HEK293T (cell line): ENCODE measurements at regions not wholly inside any gene's neighbourhood (a gene's known extent, or its start where the extent isn't known, plus 50 kb on each side); places are given as distances from the start of the nearest gene placed in this dataset.

ENCODE experiments used
- CTCF ChIA-PET: fragments of 350-600 bp; formaldehyde crosslinking; extraction: SDS; loops from one replicate; lab custom pipeline; 2021; ENCODE audit warnings: antibody characterized with exemption, inconsistent platforms; lab: Yijun Ruan, JAX
- POLR2A ChIA-PET: fragments of 350-600 bp; formaldehyde crosslinking; extraction: SDS; loops from one replicate; lab custom pipeline; 2020; ENCODE audit warnings: antibody characterized with exemption, inconsistent platforms; lab: Yijun Ruan, JAX
- DNase-seq: peaks from one replicate; pipeline ENCODE4 v3.0.0; 2012; ENCODE audit warnings: mixed read lengths; ENCODE audit errors: extremely low spot score
- ARNT ChIP-seq: fragments of 450-650 bp; IDR thresholded peaks from 2 replicates; pipeline ENCODE4 v1.6.1; 2017; ENCODE audit warnings: mild to moderate bottlenecking
- BHLHE40 ChIP-seq: fragments of 450-650 bp; IDR thresholded peaks from 2 replicates; pipeline ENCODE4 v1.6.1; 2016; ENCODE audit warnings: mild to moderate bottlenecking, moderate library complexity, borderline replicate concordance
- CTBP1 ChIP-seq: fragments of 450-650 bp; IDR thresholded peaks from 2 replicates; pipeline ENCODE4 v1.6.1; 2016; ENCODE audit warnings: borderline replicate concordance
- ELF4 ChIP-seq: fragments of 450-650 bp; IDR thresholded peaks from 2 replicates; pipeline ENCODE4 v1.6.1; 2017; ENCODE audit warnings: antibody characterized with exemption
- FOXA1 ChIP-seq: fragments of 450-650 bp; IDR thresholded peaks from 2 replicates; pipeline ENCODE4 v1.6.1; 2016; ENCODE audit warnings: mild to moderate bottlenecking
- FOXK2 ChIP-seq: fragments of 450-650 bp; IDR thresholded peaks from 2 replicates; pipeline ENCODE4 v1.6.1; 2016; ENCODE audit warnings: mild to moderate bottlenecking
- FOXM1 ChIP-seq: fragments of 450-650 bp; IDR thresholded peaks from 2 replicates; pipeline ENCODE4 v1.6.1; 2017; ENCODE audit warnings: mild to moderate bottlenecking, borderline replicate concordance
- HDGF ChIP-seq: fragments of 450-650 bp; IDR thresholded peaks from 2 replicates; pipeline ENCODE4 v1.6.1; 2017; ENCODE audit warnings: antibody characterized with exemption, borderline replicate concordance
- L3MBTL2 ChIP-seq: fragments of 450-650 bp; conservative IDR thresholded peaks from 2 replicates; pipeline ENCODE4 v1.6.1; 2016; ENCODE audit warnings: mild to moderate bottlenecking
- LEF1 ChIP-seq: fragments of 450-650 bp; IDR thresholded peaks from 2 replicates; pipeline ENCODE4 v1.6.1; 2017; ENCODE audit warnings: mild to moderate bottlenecking, borderline replicate concordance
- NFRKB ChIP-seq: fragments of 450-650 bp; IDR thresholded peaks from 2 replicates; pipeline ENCODE4 v1.6.1; 2016; ENCODE audit warnings: mild to moderate bottlenecking, moderate library complexity
- SP1 ChIP-seq: fragments of 450-650 bp; IDR thresholded peaks from 2 replicates; pipeline ENCODE4 v1.6.1; 2017
- SUZ12 ChIP-seq: fragments of 450-650 bp; IDR thresholded peaks from 2 replicates; pipeline ENCODE4 v1.6.1; 2016; ENCODE audit warnings: mild to moderate bottlenecking
- TARDBP ChIP-seq: fragments of 450-650 bp; IDR thresholded peaks from 2 replicates; pipeline ENCODE4 v1.6.1; 2016
- ZNF384 ChIP-seq: fragments of 450-650 bp; IDR thresholded peaks from 2 replicates; pipeline ENCODE4 v1.6.1; 2016
- TF ChIP-seq, protein P1 (sequence below): fragments of 450-650 bp; IDR thresholded peaks from 2 replicates; pipeline ENCODE4 v1.6.1; 2016

DNA sequence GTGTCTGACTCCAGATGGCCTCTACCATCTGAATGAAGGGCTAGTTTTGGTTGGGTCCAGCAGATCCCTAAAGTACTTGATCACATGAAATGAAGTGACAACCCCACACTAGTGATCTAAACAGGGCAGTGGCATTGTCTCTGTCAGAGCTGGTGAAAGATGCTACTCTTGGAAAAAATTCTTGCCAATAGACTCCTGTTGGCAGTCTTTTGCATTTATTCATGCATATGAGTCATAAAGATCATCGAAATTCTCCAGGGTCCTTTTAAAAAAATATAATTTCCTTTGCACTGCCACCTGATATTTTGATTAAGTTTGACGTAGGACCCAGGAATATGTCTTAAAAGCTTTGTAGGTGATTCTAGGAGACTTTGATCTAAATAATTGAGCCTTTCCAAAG, 135.1 kb upstream of the ELL2 start:
- CTCF ChIA-PET, result no interaction called here
- DNase-seq, result no peak
- POLR2A ChIA-PET, result no interaction called here
- TF ChIP-seq, protein P1, sequence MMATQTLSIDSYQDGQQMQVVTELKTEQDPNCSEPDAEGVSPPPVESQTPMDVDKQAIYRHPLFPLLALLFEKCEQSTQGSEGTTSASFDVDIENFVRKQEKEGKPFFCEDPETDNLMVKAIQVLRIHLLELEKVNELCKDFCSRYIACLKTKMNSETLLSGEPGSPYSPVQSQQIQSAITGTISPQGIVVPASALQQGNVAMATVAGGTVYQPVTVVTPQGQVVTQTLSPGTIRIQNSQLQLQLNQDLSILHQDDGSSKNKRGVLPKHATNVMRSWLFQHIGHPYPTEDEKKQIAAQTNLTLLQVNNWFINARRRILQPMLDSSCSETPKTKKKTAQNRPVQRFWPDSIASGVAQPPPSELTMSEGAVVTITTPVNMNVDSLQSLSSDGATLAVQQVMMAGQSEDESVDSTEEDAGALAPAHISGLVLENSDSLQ, result no peak
- TF ChIP-seq LEF1, result no peak
- TF ChIP-seq NFRKB, result no peak
- TF ChIP-seq FOXA1, result no peak
- TF ChIP-seq ZNF384, result no peak
- no peak for TF ChIP-seq TARDBP
- TF ChIP-seq FOXK2, result no peak
- TF ChIP-seq HDGF, result no peak
- no peak for TF ChIP-seq ARNT
- no peak for TF ChIP-seq BHLHE40
- no peak for TF ChIP-seq FOXM1
- no peak for TF ChIP-seq CTBP1
- TF ChIP-seq ELF4, result no peak
- no peak for TF ChIP-seq SUZ12
- TF ChIP-seq SP1, result no peak
- no peak for TF ChIP-seq L3MBTL2

DNA sequence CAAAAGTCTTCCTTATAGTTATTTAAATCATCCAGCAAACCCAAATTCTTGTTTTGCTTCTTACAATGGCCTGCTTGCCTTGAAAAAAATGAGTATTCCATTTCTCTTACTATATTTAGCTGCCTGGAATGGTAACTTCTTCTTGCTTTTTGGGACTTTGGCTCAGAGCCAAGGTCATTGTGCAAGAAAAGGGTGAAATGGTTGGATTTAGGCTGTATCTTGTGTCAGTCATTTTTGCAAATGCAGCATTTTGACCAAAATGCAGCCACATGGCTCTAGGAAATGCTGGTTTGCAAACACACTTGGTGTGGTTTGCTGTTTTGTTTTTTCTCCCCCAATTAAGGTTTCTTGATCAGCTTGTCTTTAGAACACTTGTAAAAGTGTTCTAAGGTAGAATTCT, 133.3 kb upstream of the ELL2 start:
- DNase-seq, result no peak
- POLR2A ChIA-PET, result no interaction called here
- CTCF ChIA-PET, result interaction anchor here (0.5 kb wide), 1 partner anchor 14 kb away, joined by 3 read pairs; no protein-coding TSS in a partner anchor
- TF ChIP-seq NFRKB, result no peak
- no peak for TF ChIP-seq SP1
- TF ChIP-seq TARDBP, result no peak
- no peak for TF ChIP-seq SUZ12
- no peak for TF ChIP-seq FOXM1
- TF ChIP-seq ELF4, result no peak
- no peak for TF ChIP-seq HDGF
- TF ChIP-seq FOXA1, result no peak
- TF ChIP-seq ARNT, result no peak
- TF ChIP-seq CTBP1, result no peak
- no peak for TF ChIP-seq LEF1
- no peak for TF ChIP-seq BHLHE40
- no peak for TF ChIP-seq FOXK2
- TF ChIP-seq, protein P1, result no peak
- no peak for TF ChIP-seq L3MBTL2
- TF ChIP-seq ZNF384, result no peak

DNA sequence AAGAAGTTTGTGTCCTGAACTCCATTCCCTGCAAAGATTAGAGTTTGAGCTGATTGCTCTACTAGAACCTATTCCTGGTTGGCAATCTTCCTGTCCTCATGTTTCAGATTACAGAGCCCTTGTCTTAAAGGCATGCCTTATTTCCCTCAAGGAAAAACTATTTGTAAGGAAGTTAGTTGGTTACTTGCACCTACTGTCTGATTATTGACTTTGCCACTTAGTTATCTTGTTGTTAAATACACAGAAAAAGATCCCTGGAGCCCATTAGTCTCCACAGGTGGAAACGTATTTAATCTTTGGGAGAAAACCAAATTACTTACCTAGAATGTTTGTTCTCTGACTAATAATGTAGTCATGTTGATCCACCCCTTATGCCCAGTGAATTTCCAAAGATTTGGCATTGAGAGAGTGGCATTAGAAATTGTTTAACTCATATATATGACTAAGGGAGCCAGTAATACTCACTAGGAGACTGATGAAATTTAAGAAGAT, 132.3 kb upstream of the ELL2 start:
- POLR2A ChIA-PET, result no interaction called here
- TF ChIP-seq, protein P1, result no peak
- TF ChIP-seq FOXA1, result no peak
- no peak for TF ChIP-seq HDGF
- no peak for TF ChIP-seq SP1
- TF ChIP-seq LEF1, result no peak
- TF ChIP-seq TARDBP, result no peak
- TF ChIP-seq NFRKB, result no peak
- TF ChIP-seq BHLHE40, result no peak
- no peak for TF ChIP-seq FOXK2
- TF ChIP-seq FOXM1, result no peak
- no peak for TF ChIP-seq ARNT
- no peak for TF ChIP-seq ZNF384
- TF ChIP-seq L3MBTL2, result no peak
- no peak for TF ChIP-seq SUZ12
- no peak for TF ChIP-seq CTBP1
- TF ChIP-seq ELF4, result no peak
- CTCF ChIA-PET, result no interaction called here
- DNase-seq, result no peak

DNA sequence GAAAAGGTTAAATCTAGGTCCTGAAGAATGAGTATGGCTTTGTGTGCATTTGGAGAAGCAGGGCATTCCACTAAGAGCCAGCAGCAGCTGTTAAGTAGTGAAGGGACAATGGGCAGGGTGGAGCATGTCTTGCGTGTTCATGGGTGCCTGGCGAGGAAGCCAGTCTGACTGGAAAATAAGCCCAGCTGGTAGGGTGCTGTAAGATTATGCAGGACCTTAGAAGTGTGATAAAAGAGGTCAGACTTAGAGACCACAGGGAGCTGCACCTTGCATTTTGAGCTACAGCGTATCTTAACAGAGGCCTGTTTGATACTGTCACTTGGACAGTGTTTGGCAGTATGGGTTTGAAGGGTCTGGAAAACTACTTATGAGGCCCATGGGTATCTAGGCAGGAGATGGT, 131.7 kb upstream of the ELL2 start:
- no peak for DNase-seq
- POLR2A ChIA-PET, result no interaction called here
- no peak for TF ChIP-seq ZNF384
- CTCF ChIA-PET, result no interaction called here

DNA sequence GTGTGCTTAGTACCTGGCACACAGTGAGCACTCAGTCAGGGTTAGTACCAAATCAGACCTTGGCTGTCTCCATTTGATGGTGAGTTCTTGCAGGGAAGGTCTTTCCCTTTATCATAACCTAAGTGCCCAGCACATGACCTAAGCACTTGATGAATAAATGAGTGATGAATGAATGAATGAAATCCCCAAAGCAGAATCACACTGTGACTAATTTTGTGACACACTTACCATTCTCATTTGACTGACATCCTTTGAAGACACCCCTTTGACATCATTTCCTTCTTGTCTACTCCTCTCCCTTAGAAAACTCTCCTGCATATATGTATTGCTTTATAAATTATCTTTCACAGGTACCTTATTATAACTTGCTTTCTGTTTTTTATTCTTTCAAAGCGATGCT, 130.2 kb upstream of the ELL2 start:
- TF ChIP-seq HDGF, result no peak
- TF ChIP-seq SP1, result no peak
- no peak for TF ChIP-seq ELF4
- no peak for TF ChIP-seq L3MBTL2
- no peak for TF ChIP-seq BHLHE40
- no peak for TF ChIP-seq NFRKB
- no peak for TF ChIP-seq FOXK2
- no peak for TF ChIP-seq LEF1
- no peak for TF ChIP-seq FOXA1
- TF ChIP-seq, protein P1, result no peak
- TF ChIP-seq SUZ12, result no peak
- no peak for TF ChIP-seq TARDBP
- no peak for TF ChIP-seq FOXM1
- TF ChIP-seq ZNF384, result no peak
- no peak for TF ChIP-seq ARNT
- no peak for TF ChIP-seq CTBP1
- no peak for DNase-seq
- POLR2A ChIA-PET, result no interaction called here
- CTCF ChIA-PET, result no interaction called here
